Aorta (tissue), 5 donors: ENCODE measurements at regions not wholly inside any gene's neighbourhood (a gene's known extent, or its start where the extent isn't known, plus 50 kb on each side); places are given as distances from the start of the nearest gene placed in this dataset.
A peak's percentile ranks its signal among the peaks of the same experiment; 100 is the strongest.

Experiments used
- ATAC-seq: fragments of 200-7000 bp; cut with Tn5 transposase; one replicate; pipeline ENCODE4 v1.9.1; 2022; ENCODE audit warnings: moderate library complexity; ENCODE audit not compliant: low FRiP score
- DNase-seq, 2 donors: peaks; one replicate each; pipeline ENCODE4 v3.0.0-alpha.2; 2020
- H3K27ac ChIP-seq, 2 donors: one replicate each; pipeline ENCODE4 v1.5.1; 2013; ENCODE audit warnings: low read length in 2 of 2, mild to moderate bottlenecking in 2 of 2, moderate library complexity in 2 of 2, control low read depth in 1 of 2, inconsistent platforms in 1 of 2, low read depth in 1 of 2
- H3K27me3 ChIP-seq, 2 donors: one replicate each; pipeline ENCODE4 v1.6.1; 2013; ENCODE audit warnings: control low read depth in 1 of 2, low read length in 1 of 2, mild to moderate bottlenecking in 1 of 2, moderate library complexity in 1 of 2; ENCODE audit not compliant: insufficient read depth in 2 of 2, control insufficient read depth in 1 of 2
- H3K36me3 ChIP-seq, 2 donors: one replicate each; pipeline ENCODE4 v1.6.1; 2013; ENCODE audit warnings: control low read depth in 1 of 2, low read length in 1 of 2, mild to moderate bottlenecking in 1 of 2; ENCODE audit not compliant: insufficient read depth in 2 of 2, control insufficient read depth in 1 of 2
- H3K4me1 ChIP-seq, 2 donors: one replicate each; pipeline ENCODE4 v1.6.1; 2013; ENCODE audit warnings: low read length in 2 of 2, control low read depth in 1 of 2, mild to moderate bottlenecking in 1 of 2, moderate library complexity in 1 of 2; ENCODE audit not compliant: insufficient read depth in 2 of 2, control insufficient read depth in 1 of 2
- H3K4me3 ChIP-seq, 2 donors: one replicate each; pipeline ENCODE4 v1.5.1; 2013; ENCODE audit warnings: low read length in 2 of 2, control low read depth in 1 of 2, mild to moderate bottlenecking in 1 of 2
- H3K9me3 ChIP-seq: one replicate; pipeline ENCODE4 v1.6.1; 2013; ENCODE audit warnings: mild to moderate bottlenecking, low read length; ENCODE audit not compliant: control insufficient read depth
- WGBS, 2 donors: extraction: QIAGEN DNeasy Blood & Tissue Kit; methylation state at CpG; one replicate each; pipeline ENCODE4 v1.1.7; 2013; 5-methylcytosine and 5-hydroxymethylcytosine counted together
- intact Hi-C, 2 donors: fragments of 100-400 bp; cut with DNase I; formaldehyde crosslinking; loops; one replicate each; pipeline versions ENCODE4 v1.14.2 to v1.15.0; 2022
- donor health status: healthy with polysubstance abuse.
- donor health status: Bipolar disorder and iron deficiency.
- donor health status: DM: no; HTN: no; CAD: no.
- donor health status: DM: no; HTN: no; CAD: no.
- donor health status: DM: yes; HTN: yes; CAD: no.

GRCh38 chr5:155978850-155979249 lies 348.1 kb upstream of the SGCD start:
- Histone ChIP-seq H3K27me3 (no peaks in the 10 kb centered on the region), H3K36me3 (no peaks in the 10 kb centered on the region), H3K27ac (peak overlapping the region in 1 of 2 donors; percentile 15), H3K4me3 (no peak overlapping the region), H3K4me1 (peaks cover 5 to 11% of the 10 kb centered on the region in 2 donors), H3K9me3 (no peaks in the 10 kb centered on the region)
- ATAC-seq (peak; percentile 72), DNase-seq (no peak)
- intact Hi-C loops, result loop anchor here in 1 of 2 donors (5.0 kb wide), 1 partner anchor 43 kb away; no protein-coding TSS in a partner anchor
- WGBS, 2 donors, result 6 to 10% methylated on average over 3 of the region's 3 CpGs

GRCh38 chr5:155982354-155982753 lies 344.6 kb upstream of the SGCD start:
- peak overlapping the region; percentile 73 to 83 for H3K27ac ChIP-seq

GRCh38 chr5:155983954-155984353 lies 343.0 kb upstream of the SGCD start:
- 90 to 96% methylated on average over 3 of the region's 3 CpGs for WGBS, 2 donors
- ATAC-seq, result no peak
- no peak for DNase-seq
- intact Hi-C loops, result no loop called here
- Histone ChIP-seq H3K27me3 (no peaks in the 10 kb centered on the region), H3K9me3 (no peaks in the 10 kb centered on the region), H3K4me3 (no peak overlapping the region), H3K4me1 (peaks cover 6 to 10% of the 10 kb centered on the region in 2 donors), H3K36me3 (no peaks in the 10 kb centered on the region), H3K27ac (no peak overlapping the region)

More at GRCh38 chr5:155982354-155982753, 344.6 kb upstream of the SGCD start:
- Histone ChIP-seq H3K9me3 (no peaks in the 10 kb centered on the region), H3K4me1 (peaks cover 8 to 11% of the 10 kb centered on the region in 2 donors), H3K27me3 (no peaks in the 10 kb centered on the region), H3K4me3 (peak overlapping the region in 1 of 2 donors; percentile 24), H3K36me3 (no peaks in the 10 kb centered on the region)
- intact Hi-C loops, result no loop called here
- DNase-seq, result no peak
- peak; percentile 36 for ATAC-seq
- whole genome bisulfite sequencing, 2 donors, result 8 to 9% methylated on average over 3 of the region's 3 CpGs

DNA sequence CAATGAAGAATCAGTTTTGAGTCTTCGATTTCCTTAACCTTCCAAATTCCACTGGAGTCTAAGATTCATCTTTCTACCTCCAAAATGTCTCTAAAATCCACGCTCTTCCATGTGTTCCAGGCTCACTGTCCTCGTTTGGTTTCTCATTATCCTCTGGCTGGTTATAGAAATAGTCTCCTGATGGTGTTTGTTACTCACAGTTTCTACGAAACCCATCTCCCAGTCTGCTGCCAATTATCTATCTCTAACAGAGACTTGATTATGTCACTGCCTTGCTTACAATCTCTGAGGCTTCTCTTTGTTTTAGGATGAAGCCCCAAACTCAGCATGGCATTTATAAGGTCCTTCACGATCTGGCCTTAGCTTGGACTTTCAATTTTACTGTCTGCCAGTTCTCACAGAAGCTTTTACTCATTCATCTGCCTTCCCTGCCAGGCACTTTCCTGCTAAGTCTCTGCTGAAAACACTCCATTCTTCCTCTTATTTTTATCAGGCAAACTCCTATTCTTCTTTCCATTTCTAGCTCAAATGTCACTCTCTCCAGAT lies 339.6 kb upstream of the SGCD start:
- WGBS, 2 donors, result 75 to 77% methylated on average over 5 of the region's 5 CpGs
- H3K4me1 ChIP-seq, result peaks cover 0 to 6% of the 10 kb centered on the region in 2 donors
- intact Hi-C loops, result no loop called here
- no peaks in the 10 kb centered on the region for H3K27me3 ChIP-seq
- ATAC-seq, result no peak
- DNase-seq, result no peak
- H3K4me3 ChIP-seq, result no peak overlapping the region
- no peaks in the 10 kb centered on the region for H3K9me3 ChIP-seq
- H3K36me3 ChIP-seq, result no peaks in the 10 kb centered on the region
- H3K27ac ChIP-seq, result no peak overlapping the region

- H3K4me3 ChIP-seq, result no peak overlapping the region
- intact Hi-C loops, result no loop called here
- ATAC-seq (no peak), DNase-seq (no peak)
- H3K27me3 ChIP-seq, result no peaks in the 10 kb centered on the region
- no peaks in the 10 kb centered on the region for H3K9me3 ChIP-seq
- 75 to 77% methylated on average over 1 of the region's 1 CpG for WGBS, 2 donors
- H3K27ac ChIP-seq, result no peak overlapping the region
- peaks cover 0 to 4% of the 10 kb centered on the region in 2 donors for H3K4me1 ChIP-seq
- no peaks in the 10 kb centered on the region for H3K36me3 ChIP-seq
Observed at GRCh38 chr5:155989879-155990278, 337.1 kb upstream of the SGCD start.

GRCh38 chr5:155996123-155996522 lies 330.8 kb upstream of the SGCD start:
- H3K4me3 ChIP-seq, result no peak overlapping the region
- WGBS, 2 donors, result 94 to 96% methylated on average over 5 of the region's 5 CpGs
- DNase-seq, result no peak
- H3K4me1 ChIP-seq, result no peaks in the 10 kb centered on the region
- H3K9me3 ChIP-seq, result no peaks in the 10 kb centered on the region
- ATAC-seq, result no peak
- H3K27me3 ChIP-seq, result no peaks in the 10 kb centered on the region
- intact Hi-C loops, result no loop called here
- no peak overlapping the region for H3K27ac ChIP-seq
- no peaks in the 10 kb centered on the region for H3K36me3 ChIP-seq

DNA sequence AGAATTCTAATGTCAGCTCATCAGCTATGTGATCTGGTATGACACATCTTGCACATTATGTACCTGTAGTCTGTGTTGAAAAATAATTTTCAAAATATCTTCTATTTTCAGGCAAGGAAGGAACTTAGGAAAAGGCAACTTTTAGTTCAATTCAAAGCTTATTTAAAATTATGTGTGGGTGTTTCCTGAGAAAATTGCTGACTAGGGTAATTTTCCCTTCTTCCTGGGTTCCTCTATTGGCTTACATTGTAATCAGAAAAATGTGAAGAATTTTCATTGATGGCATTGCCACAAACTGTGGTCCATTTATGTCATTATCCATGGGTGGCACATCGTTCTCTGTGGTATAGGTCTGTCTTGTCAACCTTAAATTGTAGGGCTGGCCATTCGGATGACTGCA lies 328.7 kb upstream of the SGCD start:
- no peaks in the 10 kb centered on the region for H3K27me3 ChIP-seq
- H3K27ac ChIP-seq, result no peak overlapping the region
- no peaks in the 10 kb centered on the region for H3K36me3 ChIP-seq
- H3K4me3 ChIP-seq, result no peak overlapping the region
- H3K4me1 ChIP-seq, result peaks cover 0 to 2% of the 10 kb centered on the region in 2 donors
- DNase-seq, result no peak
- no peak for ATAC-seq
- no peaks in the 10 kb centered on the region for H3K9me3 ChIP-seq
- intact Hi-C loops, result no loop called here
- 80 to 91% methylated on average over 2 of the region's 2 CpGs for WGBS, 2 donors

GRCh38 chr5:156000115-156000514 lies 326.8 kb upstream of the SGCD start:
- no peak for DNase-seq
- intact Hi-C loops, result no loop called here

GRCh38 chr5:156004754-156005153 lies 322.2 kb upstream of the SGCD start:
- Histone ChIP-seq H3K4me3 (no peak overlapping the region), H3K27me3 (no peaks in the 10 kb centered on the region), H3K36me3 (no peaks in the 10 kb centered on the region), H3K4me1 (peaks cover 0 to 2% of the 10 kb centered on the region in 2 donors), H3K9me3 (no peaks in the 10 kb centered on the region), H3K27ac (no peak overlapping the region)
- DNase-seq (no peak), ATAC-seq (no peak)
- intact Hi-C loops, result no loop called here
- WGBS, 2 donors, result 34 to 45% methylated on average over 6 of the region's 6 CpGs

More at GRCh38 chr5:156000115-156000514, 326.8 kb upstream of the SGCD start:
- H3K36me3 ChIP-seq, result no peaks in the 10 kb centered on the region
- H3K27me3 ChIP-seq, result no peaks in the 10 kb centered on the region
- no peak overlapping the region for H3K4me3 ChIP-seq
- no peak for ATAC-seq
- peaks cover 0 to 2% of the 10 kb centered on the region in 2 donors for H3K4me1 ChIP-seq
- H3K9me3 ChIP-seq, result no peaks in the 10 kb centered on the region
- 90 to 94% methylated on average over 1 of the region's 1 CpG for WGBS, 2 donors
- H3K27ac ChIP-seq, result no peak overlapping the region
